ENCODE measurements at regions not wholly inside any gene's neighbourhood (a gene's known extent, or its start where the extent isn't known, plus 50 kb on each side); places are given as distances from the start of the nearest gene placed in this dataset.
"Not testable (repeated sequence)": the region's sequence is repeated elsewhere in the genome, so short reads cannot be mapped to it uniquely, and the experiment has no call there.

GRCh38 chr3:84679211-84679610, 279.6 kb upstream of the CADM2 start:
- DNase-seq (ENCODE audit: low spot score) = no peak

DNA sequence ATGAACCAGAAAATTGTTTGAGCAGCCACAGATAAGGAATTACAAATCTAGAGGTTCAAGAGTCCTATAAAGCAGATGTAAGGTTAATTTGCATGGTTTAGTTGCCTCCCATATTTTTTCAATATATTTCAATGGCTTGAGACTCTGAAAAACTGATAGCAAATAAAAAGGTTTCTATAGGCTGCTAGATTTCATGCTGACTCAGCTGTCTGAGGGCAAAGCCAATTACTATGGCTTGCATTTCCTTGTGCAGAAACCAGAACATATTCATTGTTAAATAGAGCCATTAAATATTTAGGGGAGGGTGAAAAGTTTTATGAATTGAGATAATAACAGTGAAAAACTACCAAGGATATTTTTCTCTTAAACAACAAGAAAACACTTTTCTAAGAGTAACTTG, 278.1 kb upstream of the CADM2 start:
- no peak for DNase-seq (ENCODE audit: low spot score)

- DNase-seq (ENCODE audit: low spot score) = no peak
These were observed 275.3 kb upstream of the CADM2 start for GRCh38 chr3:84683493-84683892.

DNA sequence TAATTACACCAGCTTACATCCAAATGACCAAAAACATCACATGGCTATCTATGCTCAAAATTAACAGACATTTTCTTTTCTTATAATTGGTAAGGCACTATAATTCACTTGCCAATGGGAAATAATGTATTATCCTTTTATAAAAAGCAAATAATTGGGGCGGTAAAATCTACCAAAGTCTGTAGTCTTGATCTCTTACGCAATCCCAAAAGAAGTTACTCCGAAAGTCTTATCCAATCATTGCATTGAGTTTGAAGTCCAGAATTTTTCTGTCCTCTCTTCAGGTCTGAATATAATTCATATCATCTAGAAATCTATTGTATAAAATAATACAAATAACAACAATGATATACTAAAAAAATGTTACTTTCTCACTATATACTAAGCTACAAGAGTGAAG, 273.3 kb upstream of the CADM2 start:
- DNase-seq (ENCODE audit: low spot score) = no peak

DNA sequence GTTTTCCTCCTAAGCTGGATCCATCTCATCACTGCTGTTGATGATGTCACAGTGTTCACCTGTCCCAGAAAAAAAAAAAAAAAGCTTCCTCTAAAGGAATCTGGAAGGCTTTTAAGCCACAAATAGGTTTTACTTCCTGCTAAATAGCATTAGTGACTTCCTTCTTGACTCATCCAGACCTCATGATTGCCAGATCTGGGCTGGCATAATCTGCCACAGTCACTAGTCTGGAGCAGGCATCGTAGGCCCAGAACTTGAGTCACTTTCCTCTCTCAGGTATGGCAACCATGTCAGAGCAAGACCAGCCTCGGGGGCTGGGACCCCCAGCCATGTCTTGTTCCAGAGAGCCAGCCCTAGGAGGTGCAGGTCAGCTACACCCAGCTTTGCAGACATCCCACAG, 266.5 kb upstream of the CADM2 start:
- DNase-seq (ENCODE audit: low spot score) = no peak

DNA sequence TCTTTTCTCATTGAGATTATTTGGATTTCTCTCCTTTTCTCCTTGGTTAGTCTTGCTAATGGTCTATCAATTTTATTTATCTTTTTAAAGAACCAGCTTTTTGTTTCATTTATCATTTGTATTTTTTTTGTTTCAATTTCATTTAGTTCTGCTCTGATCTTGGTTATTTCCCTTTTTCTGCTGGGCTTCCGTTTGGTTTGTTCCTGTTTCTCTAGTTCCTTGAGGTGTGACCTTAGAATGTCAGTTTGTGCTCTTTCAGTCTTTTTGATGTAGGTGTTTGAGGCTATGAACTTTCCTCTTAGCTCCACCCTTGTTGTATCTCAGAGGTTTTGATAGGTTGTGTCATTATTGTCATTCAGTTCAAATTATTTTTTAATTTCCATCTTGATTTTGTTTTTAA, 248.5 kb upstream of the CADM2 start:
- not testable (repeated sequence) for DNase-seq (ENCODE audit: low spot score)

GRCh38 chr3:84717894-84718293, 240.9 kb upstream of the CADM2 start:
- no peak for DNase-seq (ENCODE audit: low spot score)

GRCh38 chr3:84724877-84725276, 233.9 kb upstream of the CADM2 start:
- DNase-seq (ENCODE audit: low spot score) = no peak

GRCh38 chr3:84727616-84728015, 231.2 kb upstream of the CADM2 start:
- no peak for DNase-seq (ENCODE audit: low spot score)

- DNase-seq (ENCODE audit: low spot score) = not testable (repeated sequence)
These were observed 224.1 kb upstream of the CADM2 start for GRCh38 chr3:84734731-84735130.

- DNase-seq (ENCODE audit: low spot score) = no peak
These were observed 220.7 kb upstream of the CADM2 start for GRCh38 chr3:84738086-84738485.

GRCh38 chr3:84742915-84743425, 215.8 kb upstream of the CADM2 start:
- DNase-seq (ENCODE audit: low spot score) = no peak

GRCh38 chr3:84744130-84744529, 214.7 kb upstream of the CADM2 start:
- no peak for DNase-seq (ENCODE audit: low spot score)

GRCh38 chr3:84755860-84756259, 202.9 kb upstream of the CADM2 start:
- no peak for DNase-seq (ENCODE audit: low spot score)

DNA sequence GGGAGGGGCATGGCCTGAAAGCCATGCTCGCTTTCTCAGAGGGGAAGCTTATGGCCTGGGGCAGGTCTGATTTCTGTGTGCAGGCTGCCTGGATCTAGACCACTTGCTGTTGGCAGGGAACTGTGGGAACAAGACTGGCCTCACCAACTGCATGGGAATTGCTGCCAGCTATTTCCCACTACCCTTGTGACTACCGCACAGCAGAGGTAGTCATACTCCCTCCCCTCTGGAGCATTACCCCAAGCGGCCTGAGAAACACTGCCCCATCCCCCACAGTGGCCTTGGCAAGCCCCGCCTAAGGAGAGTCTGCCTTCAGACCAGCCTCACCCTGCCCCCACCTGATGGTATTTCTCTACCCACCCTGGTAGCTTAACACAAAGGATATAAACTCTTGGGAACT, 199.4 kb upstream of the CADM2 start:
- no peak for DNase-seq (ENCODE audit: low spot score)

DNA sequence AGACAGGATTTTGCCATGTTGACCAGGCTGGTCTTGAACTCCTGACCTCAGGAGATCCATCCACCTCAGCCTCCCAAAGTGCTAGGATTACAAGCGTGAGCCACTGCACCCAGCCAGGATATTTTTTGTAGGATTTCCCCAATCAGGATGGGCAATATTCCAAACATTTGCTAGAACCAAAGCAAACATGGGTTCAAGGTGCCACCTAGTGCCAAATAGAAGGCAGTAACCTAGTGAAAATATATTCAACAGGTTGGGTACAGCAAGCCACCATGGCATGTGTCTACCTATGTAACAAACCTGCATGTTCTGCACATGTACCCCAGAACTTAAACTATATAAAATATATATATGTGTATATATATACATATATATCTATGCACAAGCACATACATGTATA, 185.9 kb upstream of the CADM2 start:
- DNase-seq (ENCODE audit: low spot score) = no peak

GRCh38 chr3:84783281-84783680, 175.5 kb upstream of the CADM2 start:
- no peak for DNase-seq (ENCODE audit: low spot score)

DNA sequence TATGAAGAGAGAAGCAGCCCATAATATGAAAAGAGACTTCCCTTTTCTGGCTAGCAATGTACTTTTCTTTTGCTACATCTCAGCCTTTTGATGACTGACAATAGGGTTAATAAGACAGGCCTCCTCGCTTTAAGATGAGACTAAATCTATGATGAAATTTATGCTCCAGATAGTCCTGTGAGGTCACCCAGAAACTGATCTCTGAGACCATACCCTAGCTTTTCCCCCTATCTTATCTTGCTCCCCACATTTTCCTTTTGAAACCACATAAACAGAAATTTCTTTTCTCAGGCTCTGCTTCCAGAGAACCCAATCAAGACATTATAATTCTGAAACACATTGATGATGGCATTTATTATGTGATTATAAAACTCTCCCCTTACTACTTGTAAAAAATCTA, 168.8 kb upstream of the CADM2 start:
- DNase-seq (ENCODE audit: low spot score) = no peak

DNA sequence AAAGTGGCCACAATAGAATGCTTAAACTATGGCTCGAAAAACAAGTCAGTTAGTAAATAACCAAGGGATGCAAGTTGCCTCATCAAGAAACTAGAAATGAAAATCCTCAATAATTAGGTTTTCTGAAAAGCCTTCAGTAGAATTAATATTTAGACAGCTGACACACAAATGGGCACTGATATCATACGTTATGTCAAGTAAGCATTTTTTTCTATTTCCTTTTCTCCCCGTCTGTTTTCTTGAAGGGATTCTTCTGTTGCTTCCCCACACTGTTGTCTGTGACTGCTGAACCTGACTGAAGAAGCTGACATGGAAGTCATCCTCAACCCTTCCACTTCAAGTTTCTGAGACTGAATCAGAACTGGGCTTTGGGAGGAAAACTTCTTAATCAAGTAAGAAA, 151.8 kb upstream of the CADM2 start:
- DNase-seq (ENCODE audit: low spot score) = no peak

DNA sequence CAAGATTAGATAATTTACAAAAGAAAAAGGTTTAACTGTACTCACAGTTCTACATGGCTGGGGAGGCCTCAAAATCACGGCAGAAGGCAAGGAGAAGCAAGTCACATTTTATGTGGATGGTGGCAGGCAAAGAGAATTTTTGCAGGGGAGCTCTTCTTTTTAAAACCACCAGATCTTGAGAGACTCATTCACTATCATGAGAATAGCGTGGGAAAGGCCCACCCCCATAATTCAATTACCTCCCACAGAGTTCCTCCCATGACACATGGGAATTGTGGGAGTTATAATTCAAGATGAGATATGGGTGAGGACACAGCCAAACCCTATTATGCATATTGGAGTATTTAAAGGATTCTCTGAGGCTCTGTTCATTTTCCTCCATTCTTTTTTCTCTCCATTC, 138.7 kb upstream of the CADM2 start:
- DNase-seq (ENCODE audit: low spot score) = no peak

- no peak for DNase-seq (ENCODE audit: low spot score)
These were observed 137.9 kb upstream of the CADM2 start for GRCh38 chr3:84820906-84821305.

- no peak for DNase-seq (ENCODE audit: low spot score)
These were observed 133.0 kb upstream of the CADM2 start for GRCh38 chr3:84825817-84826216.

DNA sequence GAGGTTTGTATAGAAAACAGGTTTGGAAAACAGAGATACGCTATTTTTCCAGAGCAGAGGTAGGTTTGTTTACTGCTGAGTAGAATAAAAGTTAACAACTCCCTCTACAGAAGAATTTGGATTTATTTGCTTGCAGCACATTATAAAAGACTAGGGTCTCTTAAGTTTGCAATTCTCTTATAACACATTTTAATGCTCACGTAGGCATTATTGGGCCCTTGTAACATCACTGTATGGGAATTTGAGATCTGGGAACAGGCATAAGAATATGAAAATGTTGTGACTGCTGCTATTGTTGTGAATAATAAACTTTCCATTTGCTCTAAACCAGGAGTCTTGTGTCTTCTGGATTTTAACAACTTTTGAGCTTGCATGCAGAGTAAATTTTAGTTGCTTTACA, 128.3 kb upstream of the CADM2 start:
- no peak for DNase-seq (ENCODE audit: low spot score)

- DNase-seq (ENCODE audit: low spot score) = no peak
These were observed 123.4 kb upstream of the CADM2 start for GRCh38 chr3:84835366-84835765.

- no peak for DNase-seq (ENCODE audit: low spot score)
These were observed 121.8 kb upstream of the CADM2 start for GRCh38 chr3:84836961-84837360.
